BE2C (cell line): ENCODE measurements at regions not wholly inside any gene's neighbourhood (a gene's known extent, or its start where the extent isn't known, plus 50 kb on each side); places are given as distances from the start of the nearest gene placed in this dataset.

Experiments used
- DNase-seq: peaks from one replicate; pipeline ENCODE4 v3.0.0-alpha.2; 2020
- H3K27me3 ChIP-seq: fragments of 250-450 bp; sonication (Bioruptor Pico); 2 replicates; pipeline ENCODE4 v1.5.1; 2020; ENCODE audit warnings: mild to moderate bottlenecking
- H3K36me3 ChIP-seq: fragments of 250-450 bp; sonication (Bioruptor Pico); 2 replicates; pipeline ENCODE4 v1.5.1; 2020; ENCODE audit warnings: mild to moderate bottlenecking
- H3K4me1 ChIP-seq: fragments of 250-450 bp; sonication (Bioruptor Pico); 2 replicates; pipeline ENCODE4 v1.5.1; 2020
- H3K4me3 ChIP-seq: 2 replicates; pipeline ENCODE4 v1.5.1; 2011; ENCODE audit warnings: low read depth, low read length
- H3K9me3 ChIP-seq: fragments of 250-450 bp; sonication (Bioruptor Pico); 2 replicates; pipeline ENCODE4 v1.5.1; 2020
- CTCF ChIP-seq: IDR thresholded peaks from 2 replicates; pipeline ENCODE4 v1.5.1; 2012; ENCODE audit warnings: mild to moderate bottlenecking, low read depth, low read length

- Histone ChIP-seq H3K4me3 (no peak overlapping the region), H3K9me3 (no peaks in the 10 kb centered on the region), H3K36me3 (no peaks in the 10 kb centered on the region), H3K27me3 (no peaks in the 10 kb centered on the region), H3K4me1 (peaks cover 3% of the 10 kb centered on the region; the same call in 1 of the 2 replicates)
- no peak for TF ChIP-seq CTCF
- DNase-seq, result no peak
Measured at GRCh38 chr5:29902859-29903258, 1290.6 kb upstream of the CDH6 start.

GRCh38 chr5:29899583-29899982 is 1293.9 kb upstream of the CDH6 start:
- peak; percentile 33 for DNase-seq
- peaks cover 3% of the 10 kb centered on the region; the same call in 1 of the 2 replicates for H3K4me1 ChIP-seq
- no peaks in the 10 kb centered on the region for H3K27me3 ChIP-seq
- no peak overlapping the region for H3K4me3 ChIP-seq
- H3K9me3 ChIP-seq, result no peaks in the 10 kb centered on the region
- H3K36me3 ChIP-seq, result no peaks in the 10 kb centered on the region
- no peak for TF ChIP-seq CTCF

DNA sequence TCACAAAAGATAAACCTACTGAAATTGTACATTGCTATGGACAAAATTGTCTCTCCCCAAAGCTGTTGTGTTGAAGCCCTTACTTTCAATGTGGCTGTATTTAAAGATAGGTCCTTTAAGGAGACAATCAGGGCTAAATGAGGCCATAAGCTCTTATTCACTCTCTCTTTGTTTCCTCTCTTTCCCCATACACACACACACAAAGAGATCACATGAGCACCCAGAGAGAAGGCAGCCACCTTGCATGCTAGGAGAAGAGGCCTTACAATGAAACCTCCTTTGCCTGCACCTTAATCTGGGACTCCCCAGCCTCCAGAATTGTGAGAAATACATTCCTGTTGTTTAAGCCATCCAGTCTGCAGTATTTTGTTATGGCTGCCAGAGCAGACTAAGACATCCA is 1295.6 kb upstream of the CDH6 start:
- no peak for TF ChIP-seq CTCF
- no peak for DNase-seq
- Histone ChIP-seq H3K36me3 (no peaks in the 10 kb centered on the region), H3K4me1 (peaks cover 3% of the 10 kb centered on the region; the same call in 1 of the 2 replicates), H3K27me3 (no peaks in the 10 kb centered on the region), H3K9me3 (no peaks in the 10 kb centered on the region), H3K4me3 (no peak overlapping the region)

DNA sequence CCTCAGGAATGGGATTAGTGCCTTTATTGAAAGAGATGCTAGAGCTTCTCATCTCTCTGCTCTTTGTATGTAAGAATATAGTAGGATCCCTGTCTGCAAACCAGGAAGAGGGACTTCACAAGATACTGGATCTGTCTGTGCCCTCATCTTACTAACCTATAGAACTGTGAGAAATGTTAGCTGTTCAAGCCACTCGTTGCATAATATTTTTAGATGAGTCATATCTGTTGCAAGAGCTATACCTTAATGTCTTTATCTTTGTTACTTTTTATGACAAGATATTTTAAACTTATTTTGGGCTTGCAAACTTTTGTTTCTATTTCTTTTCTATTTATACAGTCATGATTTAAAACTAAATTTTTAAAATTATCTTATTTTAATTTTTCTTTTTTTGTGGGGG is 1296.8 kb upstream of the CDH6 start:
- Histone ChIP-seq H3K4me3 (no peak overlapping the region), H3K4me1 (peaks cover 3% of the 10 kb centered on the region; the same call in 1 of the 2 replicates), H3K36me3 (no peaks in the 10 kb centered on the region), H3K9me3 (no peaks in the 10 kb centered on the region), H3K27me3 (no peaks in the 10 kb centered on the region)
- DNase-seq, result no peak
- no peak for TF ChIP-seq CTCF

GRCh38 chr5:29894668-29895067 is 1298.8 kb upstream of the CDH6 start:
- H3K27me3 ChIP-seq, result no peaks in the 10 kb centered on the region
- H3K4me3 ChIP-seq, result no peak overlapping the region
- no peaks in the 10 kb centered on the region for H3K9me3 ChIP-seq
- TF ChIP-seq CTCF, result no peak
- DNase-seq, result no peak
- no peaks in the 10 kb centered on the region for H3K36me3 ChIP-seq
- peaks cover 2% of the 10 kb centered on the region; the same call in 1 of the 2 replicates for H3K4me1 ChIP-seq

- Histone ChIP-seq H3K9me3 (no peaks in the 10 kb centered on the region), H3K4me1 (no peaks in the 10 kb centered on the region), H3K36me3 (no peaks in the 10 kb centered on the region), H3K27me3 (no peaks in the 10 kb centered on the region), H3K4me3 (no peak overlapping the region)
- TF ChIP-seq CTCF, result no peak
- DNase-seq, result no peak
Measured at GRCh38 chr5:29889051-29889450, 1304.4 kb upstream of the CDH6 start.
